CD4-positive, alpha-beta T cell (primary cell): ENCODE measurements at regions not wholly inside any gene's neighbourhood (a gene's known extent, or its start where the extent isn't known, plus 50 kb on each side); places are given as distances from the start of the nearest gene placed in this dataset.

Source experiments
- ATAC-seq: fragments of 200-7000 bp; cut with Tn5 transposase; one replicate; pipeline ENCODE4 v1.10.0; 2022; ENCODE audit warnings: mild to moderate bottlenecking; ENCODE audit not compliant: poor library complexity
- CTCF ChIA-PET: fragments of 350-600 bp; sonication (Branson Sonifier 250); formaldehyde crosslinking; loops from one replicate; lab custom pipeline; 2021; ENCODE audit warnings: antibody characterized with exemption, inconsistent platforms; lab: Charles Lee
- POLR2A ChIA-PET: fragments of 350-600 bp; sonication (Branson Sonifier 250); formaldehyde crosslinking; loops from one replicate; lab custom pipeline; 2021; ENCODE audit warnings: antibody characterized with exemption, inconsistent platforms; lab: Charles Lee
- DNase-seq, 14 experiments: peaks; one replicate each; pipeline ENCODE4 v3.0.0-alpha.2; 2013 to 2020; ENCODE audit warnings: mixed read lengths in 2 of 14
- H3K27ac ChIP-seq, 2 donors: one replicate each; pipeline versions ENCODE4 v1.5.1 to v1.7.0; 2013; ENCODE audit warnings: low read length in 2 of 2, low read depth in 1 of 2, mild to moderate bottlenecking in 1 of 2
- H3K27me3 ChIP-seq, 2 experiments: 1 replicate in 1 of 2; 2 replicates in 1 of 2; pipeline versions ENCODE4 v1.6.1 to v1.7.0; 2013; ENCODE audit warnings: low read length in 2 of 2, control low read depth in 1 of 2, mild to moderate bottlenecking in 1 of 2, moderate library complexity in 1 of 2; ENCODE audit not compliant: insufficient read depth in 2 of 2, control insufficient read depth in 1 of 2
- H3K36me3 ChIP-seq: one replicate; pipeline ENCODE4 v1.6.1; 2013; ENCODE audit warnings: low read length, control low read depth; ENCODE audit not compliant: insufficient read depth
- H3K4me1 ChIP-seq: one replicate; pipeline ENCODE4 v1.6.1; 2013; ENCODE audit warnings: low read length, control low read depth; ENCODE audit not compliant: insufficient read depth
- H3K4me3 ChIP-seq: one replicate; pipeline ENCODE4 v1.5.1; 2013; ENCODE audit warnings: mild to moderate bottlenecking, low read length, moderate library complexity
- H3K9me3 ChIP-seq, 2 experiments: 1 replicate in 1 of 2; 2 replicates in 1 of 2; pipeline versions ENCODE4 v1.6.1 to v1.7.0; 2013; ENCODE audit warnings: low read length in 2 of 2, mild to moderate bottlenecking in 2 of 2, control low read depth in 1 of 2, moderate library complexity in 1 of 2; ENCODE audit not compliant: control insufficient read depth in 1 of 2, insufficient read depth in 1 of 2
- H3K27ac Mint-ChIP-seq: one replicate; pipeline ENCODE4 v1.8.0; 2020; ENCODE audit warnings: mixed read lengths
- H3K27me3 Mint-ChIP-seq: one replicate; pipeline ENCODE4 v1.8.0; 2021; ENCODE audit warnings: mixed read lengths
- H3K36me3 Mint-ChIP-seq: one replicate; pipeline ENCODE4 v1.8.0; 2021; ENCODE audit warnings: low read depth, mixed read lengths
- H3K4me1 Mint-ChIP-seq: one replicate; pipeline ENCODE4 v1.8.0; 2021; ENCODE audit warnings: low read depth, mixed read lengths
- H3K4me3 Mint-ChIP-seq: one replicate; pipeline ENCODE4 v1.8.0; 2020; ENCODE audit warnings: mild to moderate bottlenecking, mixed read lengths
- H3K9me3 Mint-ChIP-seq: one replicate; pipeline ENCODE4 v1.8.0; 2020; ENCODE audit warnings: mixed read lengths
- CTCF ChIP-seq: fragments of 200-600 bp; IDR thresholded peaks from one replicate; pipeline ENCODE4 v1.8.0; 2022; ENCODE audit warnings: antibody characterized with exemption, mild to moderate bottlenecking
- intact Hi-C, 2 experiments: fragments of 100-400 bp; cut with DNase I in 1 of 2; cut with micrococcal nuclease in 1 of 2; formaldehyde crosslinking; loops; one replicate each; pipeline versions ENCODE4 v1.15.1 to v1.9.0; 2023 to 2025; cut with DNase I, micrococcal nuclease

DNA sequence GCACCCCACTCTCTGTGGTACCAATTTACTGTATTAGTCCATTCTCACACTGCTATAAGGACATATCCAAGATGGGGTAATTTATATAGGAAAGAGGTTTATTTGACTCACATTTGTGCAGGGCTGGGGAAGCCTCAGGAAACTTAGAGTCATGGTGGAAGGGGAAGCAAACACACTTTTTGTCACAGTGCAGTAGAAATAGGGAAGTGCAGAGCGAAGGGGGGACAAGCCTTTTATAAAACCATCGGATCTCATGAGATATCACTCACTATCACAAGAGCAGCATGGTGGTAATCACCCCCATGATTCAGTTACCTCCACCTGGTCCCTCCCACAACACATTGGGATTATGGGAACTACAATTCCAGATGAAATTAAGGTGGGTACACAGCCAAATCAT, 766.9 kb upstream of the PCDH10 start:
- intact Hi-C loops: no loop called here
- H3K27ac ChIP-seq: no peak overlapping the region
- H3K4me3 Mint-ChIP-seq: no peak overlapping the region
- H3K4me3 ChIP-seq: no peak overlapping the region
- peaks cover 0 to 8% of the 10 kb centered on the region in 2 experiments for H3K9me3 ChIP-seq
- POLR2A ChIA-PET: no interaction called here
- H3K36me3 Mint-ChIP-seq: no peaks in the 10 kb centered on the region
- H3K36me3 ChIP-seq: no peaks in the 10 kb centered on the region
- no peak overlapping the region for H3K27ac Mint-ChIP-seq
- DNase-seq (no peak), ATAC-seq (no peak)
- H3K27me3 ChIP-seq: no peaks in the 10 kb centered on the region
- no peak for TF ChIP-seq CTCF
- H3K4me1 Mint-ChIP-seq: no peaks in the 10 kb centered on the region
- CTCF ChIA-PET: no interaction called here
- no peaks in the 10 kb centered on the region for H3K27me3 Mint-ChIP-seq
- no peaks in the 10 kb centered on the region for H3K4me1 ChIP-seq
- peaks cover 4% of the 10 kb centered on the region for H3K9me3 Mint-ChIP-seq

DNA sequence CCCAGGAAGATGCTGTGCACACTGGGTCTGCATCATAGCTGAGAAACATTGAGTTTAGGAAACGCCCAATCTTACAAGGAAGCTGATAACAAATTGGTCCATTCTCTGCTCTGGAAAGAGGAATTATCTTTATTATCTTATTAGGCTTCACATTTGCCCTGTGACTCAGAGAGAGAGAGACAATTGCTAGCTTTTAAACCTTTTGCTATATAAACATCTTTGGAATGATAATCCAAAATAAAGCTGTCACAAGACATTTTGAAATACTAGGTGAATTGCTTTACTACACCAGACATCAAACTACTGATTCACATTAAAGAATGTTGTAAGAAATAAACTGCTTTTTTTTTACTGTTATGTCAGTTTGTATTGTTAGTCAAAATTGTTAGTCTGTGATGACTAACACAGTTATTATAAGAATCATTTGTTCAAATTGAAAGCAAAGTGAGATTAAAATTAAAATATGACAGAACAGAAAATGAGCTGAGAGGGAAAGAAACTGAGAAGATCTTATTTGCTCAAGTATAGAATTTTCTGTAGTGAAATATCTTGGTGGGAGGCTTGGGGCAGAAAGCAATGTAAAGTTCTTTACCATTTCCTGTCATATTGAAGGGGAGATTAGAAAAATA, 765.4 kb upstream of the PCDH10 start:
- Histone ChIP-seq H3K27ac (no peak overlapping the region), H3K4me1 (no peaks in the 10 kb centered on the region), H3K4me3 (no peak overlapping the region), H3K27me3 (no peaks in the 10 kb centered on the region), H3K9me3 (peaks cover 0 to 6% of the 10 kb centered on the region in 2 experiments), H3K36me3 (no peaks in the 10 kb centered on the region)
- POLR2A ChIA-PET: no interaction called here
- Mint-ChIP-seq H3K9me3 (no peaks in the 10 kb centered on the region), H3K36me3 (no peaks in the 10 kb centered on the region), H3K27ac (no peak overlapping the region), H3K4me3 (no peak overlapping the region), H3K4me1 (no peaks in the 10 kb centered on the region), H3K27me3 (no peaks in the 10 kb centered on the region)
- CTCF ChIA-PET: no interaction called here
- ATAC-seq: no peak
- intact Hi-C loops: no loop called here
- no peak for TF ChIP-seq CTCF
- no peak for DNase-seq

DNA sequence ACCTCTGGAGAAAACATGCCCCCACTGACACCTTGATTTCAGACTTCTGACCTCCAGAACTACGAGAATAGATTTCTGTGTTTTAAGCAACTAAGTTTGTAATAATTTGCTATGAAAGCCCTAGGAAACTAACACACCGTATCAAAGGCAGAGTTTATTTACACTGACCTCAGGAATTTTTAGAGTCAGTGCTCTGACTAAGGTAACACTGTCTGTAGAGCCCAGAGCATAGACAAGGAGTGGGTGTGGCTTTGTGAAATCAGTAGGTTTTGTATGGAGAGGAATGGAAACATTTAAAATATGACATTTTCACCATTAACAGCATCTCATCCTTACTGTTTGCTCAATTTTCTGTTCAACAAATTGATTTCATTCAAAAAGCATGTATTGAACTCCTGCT, 764.4 kb upstream of the PCDH10 start:
- Histone ChIP-seq H3K27ac (no peak overlapping the region), H3K4me1 (no peaks in the 10 kb centered on the region), H3K4me3 (no peak overlapping the region), H3K36me3 (no peaks in the 10 kb centered on the region), H3K9me3 (peaks cover 0 to 4% of the 10 kb centered on the region in 2 experiments), H3K27me3 (no peaks in the 10 kb centered on the region)
- Mint-ChIP-seq H3K4me3 (no peak overlapping the region), H3K4me1 (no peaks in the 10 kb centered on the region), H3K36me3 (no peaks in the 10 kb centered on the region), H3K27me3 (no peaks in the 10 kb centered on the region), H3K9me3 (no peaks in the 10 kb centered on the region), H3K27ac (no peak overlapping the region)
- DNase-seq (no peak), ATAC-seq (no peak)
- no peak for TF ChIP-seq CTCF
- intact Hi-C loops: no loop called here
- ChIA-PET CTCF (no interaction called here), POLR2A (no interaction called here)
